ENCODE measurements at regions not wholly inside any gene's neighbourhood (a gene's known extent, or its start where the extent isn't known, plus 50 kb on each side); places are given as distances from the start of the nearest gene placed in this dataset.

GRCh38 chr12:68403711-68404110 is 71.5 kb upstream of the MDM1 start:
- no peak overlapping the region for H3K4me3 ChIP-seq (replicated peaks in 1 of 2; ENCODE audit: low read depth in 1 of 2, low read length in 2 of 2)
- DNase-seq (ENCODE audit: low read depth, low spot score) (no peak), ATAC-seq (no peak)
- ChIA-PET CTCF (no interaction called here), RAD21 (ENCODE audit: low non-redundant PET in 1 of 2, low total read pairs in 2 of 2, uncharacterized antibody in 2 of 2, unreplicated experiment in 2 of 2) (no interaction called here), POLR2A (no interaction called here)
- H3K27me3 ChIP-seq (ENCODE audit: insufficient read depth, low read length) = no peaks in the 10 kb centered on the region
- H4K20me1 ChIP-seq (ENCODE audit: insufficient read depth) = no peaks in the 10 kb centered on the region
- H3K9ac ChIP-seq (ENCODE audit: low read length) = no peak overlapping the region
- H3K79me2 ChIP-seq (ENCODE audit: insufficient read depth, low read length) = no peaks in the 10 kb centered on the region
- no peak overlapping the region for H3K27ac ChIP-seq (ENCODE audit: low read depth, low read length)
- H3K4me2 ChIP-seq (ENCODE audit: low read length) = no peak overlapping the region
- no TSS peak for BruUV-seq (replicated peaks)
- no peaks in the 10 kb centered on the region for H3K36me3 ChIP-seq (ENCODE audit: control insufficient read depth in 1 of 2, insufficient read depth in 2 of 2, low read length in 2 of 2)
- no peak for TF ChIP-seq SIN3A (IDR thresholded peaks at IDR 0.05; ENCODE audit: low read depth)
- peaks cover 0 to 3% of the 10 kb centered on the region in 2 experiments; a peak in 1 of 4 replicates for H3K4me1 ChIP-seq (ENCODE audit: control insufficient read depth in 1 of 2, insufficient read depth in 2 of 2, low read length in 2 of 2)
- no peaks in the 10 kb centered on the region for H3K9me2 ChIP-seq (ENCODE audit: insufficient read depth)
- no peak overlapping the region for H2AFZ ChIP-seq (ENCODE audit: low read depth, low read length, poor library complexity, severe bottlenecking)
- no peaks in the 10 kb centered on the region for H3K9me3 ChIP-seq (ENCODE audit: control insufficient read depth in 1 of 2, insufficient read depth in 1 of 2, low read depth in 1 of 2, low read length in 2 of 2)
- intact Hi-C loops (cut with micrococcal nuclease) = no loop called here

DNA sequence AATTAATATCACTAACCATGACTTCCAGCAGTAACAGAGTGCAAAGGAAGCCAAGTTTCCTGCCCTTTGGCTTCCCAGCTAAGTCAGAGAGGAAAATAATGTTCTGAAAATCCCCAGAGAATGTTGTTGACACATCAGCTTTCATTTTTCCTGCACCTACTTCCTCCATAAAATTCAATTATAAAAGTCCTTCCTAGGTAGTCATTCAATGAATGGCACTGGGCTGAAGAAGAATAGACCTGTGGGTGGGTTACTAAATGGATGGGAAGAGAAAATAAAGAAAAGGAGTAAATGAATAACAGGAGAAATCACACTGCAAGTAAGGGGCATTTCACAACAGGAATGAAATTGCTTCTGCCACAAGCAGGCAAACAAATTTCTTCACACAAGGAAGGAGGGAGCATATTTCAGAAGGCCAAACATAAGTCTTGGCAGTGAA is 73.2 kb upstream of the MDM1 start:
- no peaks in the 10 kb centered on the region for H3K9me3 ChIP-seq (ENCODE audit: control insufficient read depth in 1 of 2, insufficient read depth in 1 of 2, low read depth in 1 of 2, low read length in 2 of 2)
- no peaks in the 10 kb centered on the region for H3K79me2 ChIP-seq (ENCODE audit: insufficient read depth, low read length)
- no peak overlapping the region for H3K4me2 ChIP-seq (ENCODE audit: low read length)
- TF ChIP-seq SP1 (IDR thresholded peaks at IDR 0.05; ENCODE audit: low read depth) (no peak), ZNF274 (IDR thresholded peaks at IDR 0.05; ENCODE audit: low read depth, low read length) (no peak), SIN3A (IDR thresholded peaks at IDR 0.05; ENCODE audit: low read depth) (no peak), CBX3 (IDR thresholded peaks at IDR 0.05; ENCODE audit: low read depth) (no peak), POLR2AphosphoS5 (IDR thresholded peaks at IDR 0.05; ENCODE audit: low read depth, low read length) (no peak), SRF (IDR thresholded peaks at IDR 0.05; ENCODE audit: low read depth) (no peak), POLR2A (IDR thresholded peaks at IDR 0.05; ENCODE audit: borderline replicate concordance, extremely low read depth, insufficient read depth, insufficient read length) (no peak), CTCF (IDR thresholded peaks at IDR 0.05 in 2 of 3, conservative IDR thresholded peaks at IDR 0.05 in 1 of 3; ENCODE audit: borderline replicate concordance in 1 of 3, insufficient read depth in 1 of 3, low read depth in 2 of 3, low read length in 2 of 3) (no peak), ZBTB33 (IDR thresholded peaks at IDR 0.05; ENCODE audit: extremely low read depth, insufficient replicate concordance, low read length) (no peak), EZH2phosphoT487 (IDR thresholded peaks at IDR 0.05; ENCODE audit: borderline replicate concordance) (no peak), YY1 (IDR thresholded peaks at IDR 0.05; ENCODE audit: extremely low read depth, insufficient replicate concordance, low read depth, low read length) (no peak), RAD21 (IDR thresholded peaks at IDR 0.05; ENCODE audit: low read depth) (no peak)
- TF ChIP-seq, protein P1, sequence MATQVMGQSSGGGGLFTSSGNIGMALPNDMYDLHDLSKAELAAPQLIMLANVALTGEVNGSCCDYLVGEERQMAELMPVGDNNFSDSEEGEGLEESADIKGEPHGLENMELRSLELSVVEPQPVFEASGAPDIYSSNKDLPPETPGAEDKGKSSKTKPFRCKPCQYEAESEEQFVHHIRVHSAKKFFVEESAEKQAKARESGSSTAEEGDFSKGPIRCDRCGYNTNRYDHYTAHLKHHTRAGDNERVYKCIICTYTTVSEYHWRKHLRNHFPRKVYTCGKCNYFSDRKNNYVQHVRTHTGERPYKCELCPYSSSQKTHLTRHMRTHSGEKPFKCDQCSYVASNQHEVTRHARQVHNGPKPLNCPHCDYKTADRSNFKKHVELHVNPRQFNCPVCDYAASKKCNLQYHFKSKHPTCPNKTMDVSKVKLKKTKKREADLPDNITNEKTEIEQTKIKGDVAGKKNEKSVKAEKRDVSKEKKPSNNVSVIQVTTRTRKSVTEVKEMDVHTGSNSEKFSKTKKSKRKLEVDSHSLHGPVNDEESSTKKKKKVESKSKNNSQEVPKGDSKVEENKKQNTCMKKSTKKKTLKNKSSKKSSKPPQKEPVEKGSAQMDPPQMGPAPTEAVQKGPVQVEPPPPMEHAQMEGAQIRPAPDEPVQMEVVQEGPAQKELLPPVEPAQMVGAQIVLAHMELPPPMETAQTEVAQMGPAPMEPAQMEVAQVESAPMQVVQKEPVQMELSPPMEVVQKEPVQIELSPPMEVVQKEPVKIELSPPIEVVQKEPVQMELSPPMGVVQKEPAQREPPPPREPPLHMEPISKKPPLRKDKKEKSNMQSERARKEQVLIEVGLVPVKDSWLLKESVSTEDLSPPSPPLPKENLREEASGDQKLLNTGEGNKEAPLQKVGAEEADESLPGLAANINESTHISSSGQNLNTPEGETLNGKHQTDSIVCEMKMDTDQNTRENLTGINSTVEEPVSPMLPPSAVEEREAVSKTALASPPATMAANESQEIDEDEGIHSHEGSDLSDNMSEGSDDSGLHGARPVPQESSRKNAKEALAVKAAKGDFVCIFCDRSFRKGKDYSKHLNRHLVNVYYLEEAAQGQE (IDR thresholded peaks at IDR 0.05; ENCODE audit: low read depth) = no peak
- H3K36me3 ChIP-seq (ENCODE audit: control insufficient read depth in 1 of 2, insufficient read depth in 2 of 2, low read length in 2 of 2) = no peaks in the 10 kb centered on the region
- no peaks in the 10 kb centered on the region for H4K20me1 ChIP-seq (ENCODE audit: insufficient read depth)
- no peaks in the 10 kb centered on the region for H3K9me2 ChIP-seq (ENCODE audit: insufficient read depth)
- H3K4me1 ChIP-seq (ENCODE audit: control insufficient read depth in 1 of 2, insufficient read depth in 2 of 2, low read length in 2 of 2) = peaks cover 0 to 3% of the 10 kb centered on the region in 2 experiments; a peak in 1 of 4 replicates
- DNase-seq (ENCODE audit: low read depth, low spot score) (no peak), ATAC-seq (no peak)
- no peak overlapping the region for H3K9ac ChIP-seq (ENCODE audit: low read length)
- POLR2A ChIA-PET = no interaction called here
- no peak overlapping the region for H2AFZ ChIP-seq (ENCODE audit: low read depth, low read length, poor library complexity, severe bottlenecking)
- no peak overlapping the region for H3K4me3 ChIP-seq (replicated peaks in 1 of 2; ENCODE audit: low read depth in 1 of 2, low read length in 2 of 2)
- RAD21 ChIA-PET (ENCODE audit: low non-redundant PET in 1 of 2, low total read pairs in 2 of 2, uncharacterized antibody in 2 of 2, unreplicated experiment in 2 of 2) = no interaction called here
- CTCF ChIA-PET = no interaction called here
- H3K27me3 ChIP-seq (ENCODE audit: insufficient read depth, low read length) = no peaks in the 10 kb centered on the region
- intact Hi-C loops (cut with micrococcal nuclease) = no loop called here
- no peak overlapping the region for H3K27ac ChIP-seq (ENCODE audit: low read depth, low read length)
- BruUV-seq (replicated peaks) = no TSS peak
